ENCODE measurements at regions not wholly inside any gene's neighbourhood (a gene's known extent, or its start where the extent isn't known, plus 50 kb on each side); places are given as distances from the start of the nearest gene placed in this dataset.

GRCh38 chr5:35554016-35554415, 63.6 kb upstream of the SPEF2 start:
- H3K14ac ChIP-seq (ENCODE audit: insufficient read length) = no peak overlapping the region
- H3K4ac ChIP-seq (replicated peaks; ENCODE audit: insufficient read length, low read depth, low read length) = no peak overlapping the region
- no peaks in the 10 kb centered on the region for H3K27me3 ChIP-seq (replicated peaks in 1 of 4; ENCODE audit: control insufficient read depth in 3 of 4, extremely low read depth in 1 of 4, insufficient read depth in 3 of 4, low read length in 3 of 4)
- FAIRE-seq (no peak), DNase-seq (ENCODE audit: low read depth in 1 of 2, low spot score in 2 of 2) (no peak)
- H2BK5ac ChIP-seq (ENCODE audit: low read depth, low read length) = no peak overlapping the region
- H2BK15ac ChIP-seq (ENCODE audit: low read length) = no peak overlapping the region
- H3K23ac ChIP-seq (ENCODE audit: insufficient read length) = no peak overlapping the region
- H3K79me1 ChIP-seq (ENCODE audit: low read depth, low read length) = no peaks in the 10 kb centered on the region
- H2BK20ac ChIP-seq (ENCODE audit: low read length) = no peak overlapping the region
- no peak overlapping the region for H2BK120ac ChIP-seq (replicated peaks; ENCODE audit: low read depth, low read length)
- H3K36me3 ChIP-seq (ENCODE audit: control insufficient read depth in 2 of 4, insufficient read depth in 4 of 4, low read length in 3 of 4) = no peaks in the 10 kb centered on the region
- no peak overlapping the region for H3K56ac ChIP-seq (replicated peaks; ENCODE audit: insufficient read length, low read depth, low read length)
- H3K23me2 ChIP-seq (ENCODE audit: low read depth, low read length) = no peaks in the 10 kb centered on the region
- H3K4me2 ChIP-seq (ENCODE audit: insufficient read depth in 1 of 2, low read depth in 2 of 2, low read length in 2 of 2) = no peak overlapping the region
- H3K27ac ChIP-seq (ENCODE audit: low read depth, low read length) = no peak overlapping the region
- H4K8ac ChIP-seq (ENCODE audit: extremely low read depth, insufficient read depth, low read length) = no peak overlapping the region
- H2AFZ ChIP-seq (ENCODE audit: low read length) = no peak overlapping the region
- no peak overlapping the region for H3K18ac ChIP-seq (ENCODE audit: extremely low read depth, low read length)
- no peak overlapping the region for H3K4me3 ChIP-seq (ENCODE audit: extremely low read depth in 1 of 4, insufficient read depth in 2 of 4, low read depth in 3 of 4, low read length in 4 of 4)
- H3K9ac ChIP-seq (replicated peaks in 1 of 4; ENCODE audit: extremely low read depth in 1 of 4, low read depth in 3 of 4, low read length in 3 of 4) = no peak overlapping the region
- no peak overlapping the region for H4K91ac ChIP-seq (replicated peaks; ENCODE audit: insufficient read length, low read length)
- ChIA-PET POLR2A (ENCODE audit: partially characterized antibody) (no interaction called here), CTCF (ENCODE audit: partially characterized antibody) (no interaction called here)
- no peak overlapping the region for H2AK5ac ChIP-seq (ENCODE audit: low read depth, low read length)
- H3K4me1 ChIP-seq (replicated peaks in 1 of 4; ENCODE audit: control insufficient read depth in 3 of 4, insufficient read depth in 4 of 4, low read length in 3 of 4) = no peaks in the 10 kb centered on the region
- H3K9me3 ChIP-seq (ENCODE audit: insufficient read depth in 2 of 2, low read depth in 1 of 2, low read length in 1 of 2) = peaks cover 4 to 13% of the 10 kb centered on the region in 2 experiments; a peak in 3 of 4 replicates
- no peak overlapping the region for H2BK12ac ChIP-seq (ENCODE audit: low read depth, low read length)
- WGBS, 2 experiments (ENCODE audit: extremely low coverage in 1 of 2, insufficient coverage in 1 of 2, insufficient read length in 1 of 2, insufficient replicate concordance in 2 of 2, low coverage in 1 of 2, low lambda C conversion rate in 2 of 2, missing lambda C conversion rate in 1 of 2) = 91% methylated on average over 3 of the region's 3 CpGs; no CpG with 5 or more reads in 1 of the 2 experiments
- no peaks in the 10 kb centered on the region for H4K20me1 ChIP-seq (replicated peaks in 1 of 2; ENCODE audit: control insufficient read depth in 1 of 2, insufficient read depth in 2 of 2, low read length in 2 of 2)
- TF ChIP-seq MAFK (IDR thresholded peaks at IDR 0.05; ENCODE audit: low read depth, low read length) (no peak), CBX5 (IDR thresholded peaks at IDR 0.05; ENCODE audit: low read depth, low read length) (no peak)
- TF ChIP-seq, protein P1, sequence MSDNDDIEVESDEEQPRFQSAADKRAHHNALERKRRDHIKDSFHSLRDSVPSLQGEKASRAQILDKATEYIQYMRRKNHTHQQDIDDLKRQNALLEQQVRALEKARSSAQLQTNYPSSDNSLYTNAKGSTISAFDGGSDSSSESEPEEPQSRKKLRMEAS (IDR thresholded peaks at IDR 0.05) = no peak
- TF ChIP-seq, protein P2, sequence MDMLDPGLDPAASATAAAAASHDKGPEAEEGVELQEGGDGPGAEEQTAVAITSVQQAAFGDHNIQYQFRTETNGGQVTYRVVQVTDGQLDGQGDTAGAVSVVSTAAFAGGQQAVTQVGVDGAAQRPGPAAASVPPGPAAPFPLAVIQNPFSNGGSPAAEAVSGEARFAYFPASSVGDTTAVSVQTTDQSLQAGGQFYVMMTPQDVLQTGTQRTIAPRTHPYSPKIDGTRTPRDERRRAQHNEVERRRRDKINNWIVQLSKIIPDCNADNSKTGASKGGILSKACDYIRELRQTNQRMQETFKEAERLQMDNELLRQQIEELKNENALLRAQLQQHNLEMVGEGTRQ (IDR thresholded peaks at IDR 0.05; ENCODE audit: low read length) = no peak
- H3K79me2 ChIP-seq (ENCODE audit: control insufficient read depth in 1 of 2, insufficient read depth in 2 of 2, low read length in 2 of 2) = no peaks in the 10 kb centered on the region
- no peak overlapping the region for H4K5ac ChIP-seq (ENCODE audit: insufficient read length, low read depth, low read length)

Data from H1 (cell line).